Karpas-422 (cell line): ENCODE measurements at regions not wholly inside any gene's neighbourhood (a gene's known extent, or its start where the extent isn't known, plus 50 kb on each side); places are given as distances from the start of the nearest gene placed in this dataset.

Source experiments
- DNase-seq: peaks from one replicate; pipeline ENCODE4 v3.0.0-alpha.2; 2015
- H2AFZ ChIP-seq: fragments of 200-600 bp; sonication (generic); 2 replicates; pipeline ENCODE4 v1.6.1; 2014; ENCODE audit warnings: antibody characterized with exemption, low read length, mixed read lengths
- H3K27ac ChIP-seq: fragments of 200-600 bp; sonication (generic); 2 replicates; pipeline ENCODE4 v1.5.1; 2014; ENCODE audit warnings: mild to moderate bottlenecking, low read length, moderate library complexity
- H3K27me3 ChIP-seq: fragments of 200-600 bp; sonication (generic); 2 replicates; pipeline ENCODE4 v1.6.1; 2014; ENCODE audit warnings: low read length, mixed read lengths
- H3K36me3 ChIP-seq: fragments of 200-600 bp; sonication (generic); 2 replicates; pipeline ENCODE4 v1.6.1; 2014; ENCODE audit warnings: low read length, mixed read lengths; ENCODE audit not compliant: insufficient read depth
- H3K4me1 ChIP-seq: fragments of 200-600 bp; sonication (generic); 2 replicates; pipeline ENCODE4 v1.6.1; 2014; ENCODE audit warnings: mild to moderate bottlenecking, low read length, mixed read lengths
- H3K4me2 ChIP-seq: fragments of 200-600 bp; sonication (generic); 2 replicates; pipeline ENCODE4 v1.6.1; 2014; ENCODE audit warnings: low read length, low read depth, mild to moderate bottlenecking; ENCODE audit not compliant: poor library complexity, severe bottlenecking
- H3K4me3 ChIP-seq: fragments of 200-600 bp; sonication (generic); 2 replicates; pipeline ENCODE4 v1.5.1; 2014; ENCODE audit warnings: mild to moderate bottlenecking, antibody characterized with exemption, low read length, mixed read lengths
- H3K79me2 ChIP-seq: fragments of 200-600 bp; sonication (generic); 2 replicates; pipeline ENCODE4 v1.6.1; 2014; ENCODE audit warnings: mild to moderate bottlenecking, low read length, mixed read lengths
- H3K9ac ChIP-seq: fragments of 200-600 bp; sonication (generic); 2 replicates; pipeline ENCODE4 v1.6.0; 2014; ENCODE audit warnings: low read length
- H3K9me2 ChIP-seq: fragments of 200-600 bp; sonication (generic), shearing (Covaris generic); replicated peaks from 2 replicates; pipeline ENCODE4 v1.6.0; 2014; ENCODE audit warnings: mild to moderate bottlenecking, low read length, moderate library complexity; ENCODE audit not compliant: insufficient read depth
- H3K9me3 ChIP-seq: fragments of 300-700, 200-600 bp; sonication (generic); 2 replicates; pipeline ENCODE4 v1.6.1; 2014; ENCODE audit warnings: low read length, mixed read lengths
- H4K20me1 ChIP-seq: fragments of 200-600 bp; sonication (generic); 2 replicates; pipeline ENCODE4 v1.6.1; 2014; ENCODE audit warnings: mild to moderate bottlenecking, antibody characterized with exemption, low read length, low read depth; ENCODE audit not compliant: insufficient read depth

DNA sequence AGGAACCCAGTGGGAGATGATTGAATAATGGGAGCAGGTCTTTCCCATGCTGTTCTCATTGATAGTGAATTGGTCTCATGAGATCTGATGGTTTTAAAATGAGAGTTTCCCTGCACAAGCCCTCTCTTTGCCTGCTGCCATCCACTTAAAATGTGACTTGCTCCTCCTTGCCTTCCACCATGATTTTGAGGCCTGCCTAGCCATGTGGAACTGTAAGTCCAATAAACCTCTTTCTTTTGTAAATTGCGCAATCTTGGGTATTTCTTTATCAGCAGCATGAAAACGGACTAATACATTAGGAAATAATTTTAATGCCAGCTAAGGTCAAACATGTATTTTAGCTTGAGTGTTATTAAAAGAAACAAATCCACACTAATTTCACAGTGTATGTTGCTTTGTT, 517.6 kb upstream of the ALCAM start:
- H3K4me1 ChIP-seq = no peaks in the 10 kb centered on the region
- no peak overlapping the region for H3K4me3 ChIP-seq
- no peak for DNase-seq
- no peak overlapping the region for H2AFZ ChIP-seq
- no peak overlapping the region for H3K4me2 ChIP-seq
- H4K20me1 ChIP-seq = no peaks in the 10 kb centered on the region
- no peaks in the 10 kb centered on the region for H3K9me2 ChIP-seq
- no peak overlapping the region for H3K9ac ChIP-seq
- H3K79me2 ChIP-seq = no peaks in the 10 kb centered on the region
- H3K36me3 ChIP-seq = no peaks in the 10 kb centered on the region
- no peaks in the 10 kb centered on the region for H3K27me3 ChIP-seq
- H3K9me3 ChIP-seq = no peaks in the 10 kb centered on the region
- no peak overlapping the region for H3K27ac ChIP-seq

DNA sequence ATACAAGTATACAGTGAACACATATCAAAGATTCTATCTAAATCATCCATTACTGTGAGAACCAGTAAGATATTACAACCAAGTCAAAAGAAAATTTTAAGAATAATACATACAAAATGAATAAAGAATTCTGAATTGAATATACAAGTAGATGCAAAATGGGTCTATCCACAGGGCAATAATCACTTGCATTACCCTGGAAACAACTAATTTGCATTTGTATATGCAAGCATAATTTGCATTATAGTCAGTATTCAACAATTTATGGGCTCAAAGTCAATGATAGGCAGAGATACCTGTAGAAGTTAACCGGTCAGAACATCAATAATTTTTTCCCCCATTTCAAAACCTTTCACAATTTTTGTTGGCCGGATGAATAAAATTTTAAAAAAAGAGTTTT, 512.2 kb upstream of the ALCAM start:
- Histone ChIP-seq H3K9me2 (no peaks in the 10 kb centered on the region), H3K79me2 (no peaks in the 10 kb centered on the region), H3K9ac (no peak overlapping the region), H4K20me1 (no peaks in the 10 kb centered on the region), H2AFZ (no peak overlapping the region), H3K9me3 (no peaks in the 10 kb centered on the region), H3K27me3 (no peaks in the 10 kb centered on the region), H3K36me3 (no peaks in the 10 kb centered on the region), H3K4me2 (no peak overlapping the region), H3K27ac (no peak overlapping the region), H3K4me3 (no peak overlapping the region), H3K4me1 (no peaks in the 10 kb centered on the region)
- DNase-seq = no peak

DNA sequence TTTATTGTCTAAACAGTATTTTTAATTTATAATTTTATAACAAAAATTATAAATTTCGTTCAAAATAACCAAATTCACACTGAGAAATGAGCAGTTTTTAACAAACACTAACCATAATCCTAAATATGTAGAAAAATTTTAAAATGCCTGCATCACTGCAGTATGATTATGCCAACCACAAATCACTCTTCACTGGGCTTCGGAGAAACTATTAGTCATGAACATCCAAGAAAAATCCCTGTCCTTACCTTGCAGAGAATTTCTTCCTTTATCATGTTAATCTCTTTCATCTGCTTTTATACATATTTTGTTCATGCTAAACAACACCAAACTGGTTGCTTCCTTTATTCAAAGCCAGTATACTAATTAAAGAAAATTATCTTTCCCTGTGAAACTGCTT, 511.0 kb upstream of the ALCAM start:
- no peak overlapping the region for H3K9ac ChIP-seq
- H4K20me1 ChIP-seq = no peaks in the 10 kb centered on the region
- H3K4me2 ChIP-seq = no peak overlapping the region
- DNase-seq = no peak
- H3K27me3 ChIP-seq = no peaks in the 10 kb centered on the region
- H3K27ac ChIP-seq = no peak overlapping the region
- H3K79me2 ChIP-seq = no peaks in the 10 kb centered on the region
- H3K4me1 ChIP-seq = no peaks in the 10 kb centered on the region
- H2AFZ ChIP-seq = no peak overlapping the region
- no peaks in the 10 kb centered on the region for H3K36me3 ChIP-seq
- H3K9me2 ChIP-seq = no peaks in the 10 kb centered on the region; the same call in 1 of the 2 replicates
- no peak overlapping the region for H3K4me3 ChIP-seq
- H3K9me3 ChIP-seq = no peaks in the 10 kb centered on the region

- no peaks in the 10 kb centered on the region for H3K36me3 ChIP-seq
- H3K9ac ChIP-seq = no peak overlapping the region
- no peaks in the 10 kb centered on the region for H4K20me1 ChIP-seq
- H3K9me2 ChIP-seq = no peaks in the 10 kb centered on the region; the same call in 1 of the 2 replicates
- H3K4me3 ChIP-seq = no peak overlapping the region
- no peak for DNase-seq
- H3K4me1 ChIP-seq = no peaks in the 10 kb centered on the region
- no peak overlapping the region for H2AFZ ChIP-seq
- H3K27ac ChIP-seq = no peak overlapping the region
- no peaks in the 10 kb centered on the region for H3K27me3 ChIP-seq
- no peaks in the 10 kb centered on the region for H3K79me2 ChIP-seq
- no peaks in the 10 kb centered on the region for H3K9me3 ChIP-seq
- H3K4me2 ChIP-seq = no peak overlapping the region
These were observed 510.0 kb upstream of the ALCAM start for GRCh38 chr3:104856741-104857140.

GRCh38 chr3:104868291-104868690, 498.4 kb upstream of the ALCAM start:
- Histone ChIP-seq H3K4me1 (no peaks in the 10 kb centered on the region), H3K4me2 (no peak overlapping the region), H3K27me3 (no peaks in the 10 kb centered on the region), H3K27ac (no peak overlapping the region), H3K9me2 (no peaks in the 10 kb centered on the region), H3K79me2 (no peaks in the 10 kb centered on the region), H3K9me3 (no peaks in the 10 kb centered on the region), H3K4me3 (no peak overlapping the region), H4K20me1 (no peaks in the 10 kb centered on the region), H3K36me3 (no peaks in the 10 kb centered on the region), H2AFZ (no peak overlapping the region), H3K9ac (no peak overlapping the region)
- no peak for DNase-seq

DNA sequence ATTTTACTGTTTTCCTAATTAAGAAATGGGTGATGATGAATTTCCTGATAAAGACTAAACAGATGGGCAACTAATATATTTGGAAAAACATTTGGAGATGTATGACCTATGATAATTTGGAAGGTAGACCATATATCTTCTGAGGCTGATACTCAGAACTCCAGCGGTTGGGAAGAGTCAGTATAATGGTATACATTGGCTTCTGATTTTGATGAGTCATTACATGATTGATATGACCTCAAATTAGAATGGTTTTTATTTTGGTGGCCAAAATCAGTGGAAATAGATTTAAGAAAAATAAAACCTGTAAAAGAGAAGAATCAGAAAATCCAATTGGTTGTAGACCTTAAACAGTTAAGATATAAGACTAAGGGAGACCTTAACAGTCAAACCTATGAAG, 496.4 kb upstream of the ALCAM start:
- Histone ChIP-seq H3K9ac (no peak overlapping the region), H3K4me3 (no peak overlapping the region), H4K20me1 (no peaks in the 10 kb centered on the region), H2AFZ (no peak overlapping the region), H3K79me2 (no peaks in the 10 kb centered on the region), H3K27me3 (no peaks in the 10 kb centered on the region), H3K4me2 (no peak overlapping the region), H3K9me3 (no peaks in the 10 kb centered on the region), H3K27ac (no peak overlapping the region), H3K36me3 (no peaks in the 10 kb centered on the region), H3K4me1 (no peaks in the 10 kb centered on the region), H3K9me2 (no peaks in the 10 kb centered on the region)
- DNase-seq = no peak

GRCh38 chr3:104873331-104873730, 493.4 kb upstream of the ALCAM start:
- Histone ChIP-seq H3K27me3 (no peaks in the 10 kb centered on the region), H3K4me1 (no peaks in the 10 kb centered on the region), H3K79me2 (no peaks in the 10 kb centered on the region), H3K9ac (no peak overlapping the region), H4K20me1 (no peaks in the 10 kb centered on the region), H3K4me2 (no peak overlapping the region), H3K27ac (no peak overlapping the region), H3K9me3 (no peaks in the 10 kb centered on the region), H3K4me3 (no peak overlapping the region), H3K9me2 (no peaks in the 10 kb centered on the region), H3K36me3 (no peaks in the 10 kb centered on the region), H2AFZ (no peak overlapping the region)
- DNase-seq = no peak

GRCh38 chr3:104878395-104878794, 488.3 kb upstream of the ALCAM start:
- Histone ChIP-seq H3K4me1 (no peaks in the 10 kb centered on the region), H2AFZ (no peak overlapping the region), H3K4me3 (no peak overlapping the region), H4K20me1 (no peaks in the 10 kb centered on the region), H3K27ac (no peak overlapping the region), H3K9me2 (no peaks in the 10 kb centered on the region), H3K9me3 (no peaks in the 10 kb centered on the region), H3K4me2 (no peak overlapping the region), H3K36me3 (no peaks in the 10 kb centered on the region), H3K79me2 (no peaks in the 10 kb centered on the region), H3K27me3 (no peaks in the 10 kb centered on the region), H3K9ac (no peak overlapping the region)
- DNase-seq = no peak

DNA sequence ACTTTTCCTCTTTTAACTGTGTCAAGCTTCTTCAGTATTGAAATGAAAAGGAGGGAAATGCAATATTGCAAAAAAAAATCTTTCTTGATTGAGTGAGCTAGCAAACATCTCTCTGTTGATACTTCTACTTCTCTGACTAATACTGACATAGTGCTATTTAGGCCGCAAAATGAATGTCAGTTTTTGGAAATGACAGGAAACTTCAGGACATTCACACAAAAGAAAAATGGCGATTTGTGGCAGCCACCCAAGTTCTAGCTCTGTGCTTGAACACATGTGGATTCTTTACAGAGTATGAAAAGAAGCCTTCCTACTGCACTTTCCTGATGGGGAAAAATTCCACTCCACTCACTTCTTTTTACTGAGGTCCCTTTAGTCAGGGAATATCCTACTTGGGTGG, 486.8 kb upstream of the ALCAM start:
- H3K4me1 ChIP-seq = no peaks in the 10 kb centered on the region
- no peaks in the 10 kb centered on the region for H3K36me3 ChIP-seq
- H3K4me2 ChIP-seq = no peak overlapping the region
- DNase-seq = no peak
- H3K27me3 ChIP-seq = no peaks in the 10 kb centered on the region
- no peaks in the 10 kb centered on the region for H3K9me3 ChIP-seq
- H3K9me2 ChIP-seq = no peaks in the 10 kb centered on the region
- no peak overlapping the region for H3K4me3 ChIP-seq
- H3K27ac ChIP-seq = no peak overlapping the region
- H4K20me1 ChIP-seq = no peaks in the 10 kb centered on the region
- H3K9ac ChIP-seq = no peak overlapping the region
- H2AFZ ChIP-seq = no peak overlapping the region
- no peaks in the 10 kb centered on the region for H3K79me2 ChIP-seq
